KMS-11 (cell line): ENCODE measurements at regions not wholly inside any gene's neighbourhood (a gene's known extent, or its start where the extent isn't known, plus 50 kb on each side); places are given as distances from the start of the nearest gene placed in this dataset.

Experiments
- H2AFZ ChIP-seq: fragments of 200-600 bp; sonication (generic); 2 replicates; pipeline ENCODE4 v1.6.1; 2016; ENCODE audit warnings: antibody characterized with exemption, mixed run types, low read depth
- H3K27ac ChIP-seq: fragments of 200-600 bp; sonication (generic); 2 replicates; pipeline ENCODE4 v1.6.1; 2016; ENCODE audit warnings: mild to moderate bottlenecking, mixed run types
- H3K27me3 ChIP-seq: fragments of 200-600 bp; sonication (generic); 2 replicates; pipeline ENCODE4 v1.6.1; 2017; ENCODE audit warnings: mild to moderate bottlenecking, low read depth, mixed run types, moderate library complexity; ENCODE audit not compliant: insufficient read depth
- H3K36me3 ChIP-seq: fragments of 200-600 bp; sonication (generic); 2 replicates; pipeline ENCODE4 v1.6.1; 2017; ENCODE audit warnings: mild to moderate bottlenecking, mixed run types; ENCODE audit not compliant: insufficient read depth
- H3K4me1 ChIP-seq: fragments of 200-600 bp; sonication (generic); 2 replicates; pipeline ENCODE4 v1.6.1; 2016; ENCODE audit warnings: mild to moderate bottlenecking, low read depth, mixed run types; ENCODE audit not compliant: poor library complexity, severe bottlenecking
- H3K4me2 ChIP-seq: fragments of 200-600 bp; sonication (generic); 2 replicates; pipeline ENCODE4 v1.7.0; 2016; ENCODE audit warnings: mild to moderate bottlenecking, mixed run types
- H3K4me3 ChIP-seq: fragments of 200-600 bp; sonication (generic); IDR thresholded peaks from 2 replicates; pipeline ENCODE4 v1.6.1; 2017; ENCODE audit warnings: low read depth, low read length, mixed read lengths; ENCODE audit not compliant: insufficient read depth
- H3K79me2 ChIP-seq: fragments of 200-600 bp; sonication (generic); 2 replicates; pipeline ENCODE4 v1.6.1; 2016; ENCODE audit warnings: low read depth, mixed run types; ENCODE audit not compliant: insufficient read depth
- H3K9ac ChIP-seq: fragments of 200-600 bp; sonication (generic); 2 replicates; pipeline ENCODE4 v1.6.1; 2016; ENCODE audit warnings: mild to moderate bottlenecking, mixed run types
- H4K20me1 ChIP-seq: fragments of 200-600 bp; sonication (generic); 2 replicates; pipeline ENCODE4 v1.6.1; 2016; ENCODE audit warnings: mild to moderate bottlenecking, mixed run types; ENCODE audit not compliant: insufficient read depth
- TF ChIP-seq, protein P1 (sequence below): fragments of 200-600 bp; sonication (generic); conservative IDR thresholded peaks from 2 replicates; pipeline ENCODE4 v1.6.1; 2017; ENCODE audit warnings: low read depth, mild to moderate bottlenecking, antibody characterized with exemption, low read length, moderate library complexity, mixed read lengths

DNA sequence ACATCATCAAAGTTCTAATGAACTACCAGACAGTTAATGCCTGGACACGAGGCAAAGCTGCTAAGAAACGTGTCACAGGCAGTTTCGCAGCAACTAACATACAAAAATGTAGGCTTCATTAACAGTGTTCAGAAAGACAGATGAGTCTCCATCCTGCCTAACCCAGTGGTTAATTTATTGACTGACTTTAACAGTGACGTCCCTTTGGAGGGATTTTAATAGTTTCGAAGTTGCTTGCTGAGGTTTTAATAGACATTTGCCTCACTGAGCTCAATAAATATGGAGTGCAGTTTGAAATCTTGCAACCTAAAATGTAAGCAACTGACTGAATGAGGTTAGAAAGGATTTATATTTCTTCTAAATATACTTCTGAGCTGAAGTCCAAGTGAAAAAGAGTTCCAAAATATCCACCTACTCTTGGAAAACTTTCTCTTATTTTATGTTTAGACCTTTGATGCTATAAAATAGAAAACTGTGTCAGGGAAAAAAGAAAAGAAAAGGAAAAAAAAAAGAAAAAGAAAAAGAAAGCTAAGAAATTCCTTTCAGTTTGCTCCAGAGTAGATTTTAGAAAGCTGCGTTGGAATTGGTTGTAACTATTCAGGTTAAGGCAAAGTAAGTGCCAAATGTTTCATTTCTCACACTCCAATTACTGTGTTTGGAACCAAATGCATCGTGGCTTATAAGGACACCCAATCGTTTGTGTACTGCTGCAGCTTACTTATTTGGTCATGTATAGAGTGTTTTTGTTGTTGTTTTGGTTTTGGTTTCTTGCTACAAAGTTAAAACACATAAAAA, 2016.6 kb downstream of the MAT2B start:
- no peak overlapping the region for H3K4me2 ChIP-seq

DNA sequence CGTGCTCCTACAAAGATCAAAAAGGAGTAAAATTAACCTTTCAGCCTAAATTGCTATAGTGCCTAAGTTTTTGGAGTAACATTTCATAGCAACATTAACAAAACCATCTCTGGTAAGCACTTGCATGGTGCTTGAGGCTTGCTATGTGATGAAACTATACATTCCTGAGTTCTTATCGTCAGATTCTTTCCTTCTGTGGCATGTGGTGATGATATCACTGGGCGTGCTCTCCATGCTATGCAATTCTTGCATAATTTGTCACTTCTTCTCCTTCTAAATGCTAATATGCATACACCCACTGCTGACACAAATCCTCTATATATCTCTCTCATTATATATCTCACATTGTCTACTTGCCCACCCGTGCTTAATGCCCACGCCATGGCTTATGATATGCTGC, 2019.9 kb downstream of the MAT2B start:
- no peak overlapping the region for H3K4me2 ChIP-seq
- H3K4me1 ChIP-seq = no peaks in the 10 kb centered on the region
- H4K20me1 ChIP-seq = no peaks in the 10 kb centered on the region
- no peaks in the 10 kb centered on the region for H3K36me3 ChIP-seq
- no peak overlapping the region for H2AFZ ChIP-seq
- H3K27me3 ChIP-seq = no peaks in the 10 kb centered on the region
- no peak overlapping the region for H3K9ac ChIP-seq
- TF ChIP-seq, protein P1, sequence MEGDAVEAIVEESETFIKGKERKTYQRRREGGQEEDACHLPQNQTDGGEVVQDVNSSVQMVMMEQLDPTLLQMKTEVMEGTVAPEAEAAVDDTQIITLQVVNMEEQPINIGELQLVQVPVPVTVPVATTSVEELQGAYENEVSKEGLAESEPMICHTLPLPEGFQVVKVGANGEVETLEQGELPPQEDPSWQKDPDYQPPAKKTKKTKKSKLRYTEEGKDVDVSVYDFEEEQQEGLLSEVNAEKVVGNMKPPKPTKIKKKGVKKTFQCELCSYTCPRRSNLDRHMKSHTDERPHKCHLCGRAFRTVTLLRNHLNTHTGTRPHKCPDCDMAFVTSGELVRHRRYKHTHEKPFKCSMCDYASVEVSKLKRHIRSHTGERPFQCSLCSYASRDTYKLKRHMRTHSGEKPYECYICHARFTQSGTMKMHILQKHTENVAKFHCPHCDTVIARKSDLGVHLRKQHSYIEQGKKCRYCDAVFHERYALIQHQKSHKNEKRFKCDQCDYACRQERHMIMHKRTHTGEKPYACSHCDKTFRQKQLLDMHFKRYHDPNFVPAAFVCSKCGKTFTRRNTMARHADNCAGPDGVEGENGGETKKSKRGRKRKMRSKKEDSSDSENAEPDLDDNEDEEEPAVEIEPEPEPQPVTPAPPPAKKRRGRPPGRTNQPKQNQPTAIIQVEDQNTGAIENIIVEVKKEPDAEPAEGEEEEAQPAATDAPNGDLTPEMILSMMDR = no peak
- H3K27ac ChIP-seq = no peak overlapping the region
- no peak overlapping the region for H3K4me3 ChIP-seq
- no peaks in the 10 kb centered on the region for H3K79me2 ChIP-seq

More for the DNA sequence above, 2016.6 kb downstream of the MAT2B start:
- no peak overlapping the region for H3K9ac ChIP-seq
- H3K4me3 ChIP-seq = no peak overlapping the region
- H3K27ac ChIP-seq = no peak overlapping the region
- H3K36me3 ChIP-seq = no peaks in the 10 kb centered on the region
- H3K27me3 ChIP-seq = no peaks in the 10 kb centered on the region
- H2AFZ ChIP-seq = no peak overlapping the region
- TF ChIP-seq, protein P1 = no peak
- H3K4me1 ChIP-seq = no peaks in the 10 kb centered on the region
- no peaks in the 10 kb centered on the region for H3K79me2 ChIP-seq
- no peaks in the 10 kb centered on the region for H4K20me1 ChIP-seq

DNA sequence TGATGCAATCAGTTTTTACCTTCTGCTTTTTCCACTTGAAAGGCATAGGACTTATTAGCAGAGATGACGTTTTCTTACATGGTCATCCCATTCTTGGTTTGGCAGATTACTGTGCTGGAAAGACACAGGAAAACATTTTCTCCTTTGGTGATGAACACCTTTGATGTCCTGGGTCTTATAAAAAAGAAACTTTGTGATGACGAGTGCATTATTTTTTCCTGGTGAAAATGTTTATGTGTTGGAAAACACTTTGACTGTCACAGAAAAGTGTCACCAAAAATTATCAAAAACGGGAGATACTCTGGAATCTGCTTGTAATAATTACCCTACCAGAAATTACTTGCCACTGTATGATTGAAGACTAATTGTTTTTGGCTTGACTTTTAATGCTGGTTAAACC, 2020.9 kb downstream of the MAT2B start:
- no peak overlapping the region for H2AFZ ChIP-seq
- TF ChIP-seq, protein P1 = no peak

DNA sequence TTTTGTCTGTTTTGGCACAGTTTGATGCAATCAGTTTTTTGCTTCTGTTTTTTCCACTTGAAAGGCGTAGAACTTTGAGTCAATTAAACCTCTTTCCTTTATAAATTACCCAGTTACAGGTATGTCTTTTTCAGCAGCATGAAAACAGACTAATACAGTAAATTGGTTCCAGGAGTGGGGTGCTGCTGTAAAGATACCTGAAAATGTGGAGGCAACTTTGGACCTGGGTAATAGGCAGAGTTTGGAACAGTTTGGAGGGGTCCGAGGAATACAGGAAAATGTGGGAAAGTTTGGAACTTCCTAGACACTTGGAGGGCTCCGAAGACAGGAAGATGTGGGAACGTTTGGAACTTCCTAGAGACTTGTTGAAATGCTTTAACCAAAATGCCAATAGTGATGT, 2022.2 kb downstream of the MAT2B start:
- H3K9ac ChIP-seq = no peak overlapping the region
- no peak overlapping the region for H3K4me2 ChIP-seq
- TF ChIP-seq, protein P1 = no peak

More for the DNA sequence above, 2020.9 kb downstream of the MAT2B start:
- H3K9ac ChIP-seq = no peak overlapping the region
- H4K20me1 ChIP-seq = no peaks in the 10 kb centered on the region
- H3K27ac ChIP-seq = no peak overlapping the region
- H3K27me3 ChIP-seq = no peaks in the 10 kb centered on the region
- H3K36me3 ChIP-seq = no peaks in the 10 kb centered on the region
- no peak overlapping the region for H3K4me3 ChIP-seq
- H3K4me2 ChIP-seq = no peak overlapping the region
- H3K79me2 ChIP-seq = no peaks in the 10 kb centered on the region
- no peaks in the 10 kb centered on the region for H3K4me1 ChIP-seq

More for the DNA sequence above, 2022.2 kb downstream of the MAT2B start:
- no peaks in the 10 kb centered on the region for H3K4me1 ChIP-seq
- H3K36me3 ChIP-seq = no peaks in the 10 kb centered on the region
- no peak overlapping the region for H3K4me3 ChIP-seq
- no peaks in the 10 kb centered on the region for H3K79me2 ChIP-seq
- H3K27me3 ChIP-seq = no peaks in the 10 kb centered on the region
- H3K27ac ChIP-seq = no peak overlapping the region
- no peaks in the 10 kb centered on the region for H4K20me1 ChIP-seq
- no peak overlapping the region for H2AFZ ChIP-seq
